Fibroblast of mammary gland (primary cell): ENCODE measurements at regions not wholly inside any gene's neighbourhood (a gene's known extent, or its start where the extent isn't known, plus 50 kb on each side); places are given as distances from the start of the nearest gene placed in this dataset.

Source experiments
- DNase-seq: peaks from one replicate; pipeline ENCODE4 v3.0.0-alpha.2; 2010; ENCODE audit warnings: low read depth
- H3K4me3 ChIP-seq: 2 replicates; pipeline ENCODE4 v1.5.1; 2011; ENCODE audit warnings: low read depth, mild to moderate bottlenecking, low read length, moderate library complexity; ENCODE audit not compliant: control insufficient read depth
- CTCF ChIP-seq: conservative IDR thresholded peaks from 2 replicates; pipeline ENCODE4 v1.5.1; 2011; ENCODE audit warnings: low read depth, low read length, inconsistent platforms; ENCODE audit not compliant: control insufficient read depth, insufficient read depth

- DNase-seq = no peak
- TF ChIP-seq CTCF = no peak
- no peak overlapping the region for H3K4me3 ChIP-seq
These were observed 1129.6 kb downstream of the SORCS3 start for GRCh38 chr10:105770524-105771212.

- no peak for DNase-seq
- H3K4me3 ChIP-seq = no peak overlapping the region
These were observed 1128.4 kb downstream of the SORCS3 start for GRCh38 chr10:105769248-105770184.

GRCh38 chr10:105763611-105764010, 1122.5 kb downstream of the SORCS3 start:
- H3K4me3 ChIP-seq = no peak overlapping the region
- no peak for TF ChIP-seq CTCF
- DNase-seq = no peak

More at GRCh38 chr10:105769248-105770184, 1128.4 kb downstream of the SORCS3 start:
- no peak for TF ChIP-seq CTCF

- DNase-seq = no peak
- no peak overlapping the region for H3K4me3 ChIP-seq
- TF ChIP-seq CTCF = no peak
These were observed 1120.6 kb downstream of the SORCS3 start for GRCh38 chr10:105761576-105762260.

- H3K4me3 ChIP-seq = no peak overlapping the region
- TF ChIP-seq CTCF = no peak
- DNase-seq = no peak
These were observed 1118.6 kb downstream of the SORCS3 start for GRCh38 chr10:105759669-105760068.

GRCh38 chr10:105758209-105758998, 1117.3 kb downstream of the SORCS3 start:
- H3K4me3 ChIP-seq = no peak overlapping the region
- no peak for DNase-seq
- TF ChIP-seq CTCF = no peak
